DOHH2 (cell line): ENCODE measurements at regions not wholly inside any gene's neighbourhood (a gene's known extent, or its start where the extent isn't known, plus 50 kb on each side); places are given as distances from the start of the nearest gene placed in this dataset.

Experiments used
- H3F3A ChIP-seq: fragments of 200-600 bp; sonication (generic), shearing (Covaris generic); 2 replicates; pipeline ENCODE4 v1.6.0; 2016; ENCODE audit warnings: antibody characterized with exemption, mild to moderate bottlenecking; ENCODE audit not compliant: control insufficient read depth, insufficient read depth
- H3K27ac ChIP-seq: fragments of 200-600 bp; sonication (generic); 2 replicates; pipeline ENCODE4 v1.5.1; 2014; ENCODE audit warnings: low read depth, mild to moderate bottlenecking, low read length, moderate library complexity
- H3K27me3 ChIP-seq: fragments of 200-600 bp; sonication (generic); 2 replicates; pipeline ENCODE4 v1.6.1; 2014; ENCODE audit warnings: mild to moderate bottlenecking, low read length, mixed read lengths; ENCODE audit not compliant: control insufficient read depth
- H3K36me3 ChIP-seq: fragments of 200-600 bp; sonication (generic); 2 replicates; pipeline ENCODE4 v1.6.1; 2014; ENCODE audit warnings: mild to moderate bottlenecking, low read length, moderate library complexity, mixed read lengths; ENCODE audit not compliant: control insufficient read depth
- H3K4me1 ChIP-seq: fragments of 200-600 bp; sonication (generic); 2 replicates; pipeline ENCODE4 v1.6.1; 2014; ENCODE audit warnings: mild to moderate bottlenecking, low read length, mixed read lengths; ENCODE audit not compliant: control insufficient read depth
- H3K4me2 ChIP-seq: fragments of 200-600 bp; sonication (generic); 2 replicates; pipeline ENCODE4 v1.6.0; 2014; ENCODE audit warnings: mild to moderate bottlenecking, low read length, moderate library complexity
- H3K4me3 ChIP-seq: fragments of 200-600 bp; sonication (generic); 2 replicates; pipeline ENCODE4 v1.5.1; 2014; ENCODE audit warnings: mild to moderate bottlenecking, low read length, mixed read lengths
- H3K79me2 ChIP-seq: fragments of 200-600 bp; sonication (generic); 2 replicates; pipeline ENCODE4 v1.6.1; 2014; ENCODE audit warnings: mild to moderate bottlenecking, low read length, mixed read lengths; ENCODE audit not compliant: control insufficient read depth
- H3K9me2 ChIP-seq: fragments of 200-600 bp; sonication (generic); replicated peaks from 2 replicates; pipeline ENCODE4 v1.6.1; 2014; ENCODE audit warnings: mild to moderate bottlenecking, low read length, mixed read lengths; ENCODE audit not compliant: control insufficient read depth
- H3K9me3 ChIP-seq: fragments of 200-600 bp; sonication (generic); 2 replicates; pipeline ENCODE4 v1.6.1; 2014; ENCODE audit warnings: antibody characterized with exemption, low read length, mixed read lengths; ENCODE audit not compliant: control insufficient read depth, insufficient read depth
- H4K20me1 ChIP-seq: fragments of 200-600 bp; sonication (generic); 2 replicates; pipeline ENCODE4 v1.6.0; 2014; ENCODE audit warnings: low read depth, mild to moderate bottlenecking, antibody characterized with exemption, low read length, moderate library complexity; ENCODE audit not compliant: control insufficient read depth, insufficient read depth
- EZH2phosphoT487 ChIP-seq: fragments of 200-600 bp; sonication (generic); IDR thresholded peaks from 2 replicates; pipeline ENCODE4 v1.6.1; 2017; ENCODE audit warnings: borderline replicate concordance, mild to moderate bottlenecking, antibody characterized with exemption, low read length, moderate library complexity, mixed read lengths
- TF ChIP-seq, protein P1 (sequence below): fragments of 200-600 bp; sonication (generic); IDR thresholded peaks from one replicate; pipeline ENCODE4 v1.5.1; 2014; ENCODE audit warnings: antibody characterized with exemption, mild to moderate bottlenecking, low read depth, low read length; ENCODE audit not compliant: poor library complexity, severe bottlenecking

DNA sequence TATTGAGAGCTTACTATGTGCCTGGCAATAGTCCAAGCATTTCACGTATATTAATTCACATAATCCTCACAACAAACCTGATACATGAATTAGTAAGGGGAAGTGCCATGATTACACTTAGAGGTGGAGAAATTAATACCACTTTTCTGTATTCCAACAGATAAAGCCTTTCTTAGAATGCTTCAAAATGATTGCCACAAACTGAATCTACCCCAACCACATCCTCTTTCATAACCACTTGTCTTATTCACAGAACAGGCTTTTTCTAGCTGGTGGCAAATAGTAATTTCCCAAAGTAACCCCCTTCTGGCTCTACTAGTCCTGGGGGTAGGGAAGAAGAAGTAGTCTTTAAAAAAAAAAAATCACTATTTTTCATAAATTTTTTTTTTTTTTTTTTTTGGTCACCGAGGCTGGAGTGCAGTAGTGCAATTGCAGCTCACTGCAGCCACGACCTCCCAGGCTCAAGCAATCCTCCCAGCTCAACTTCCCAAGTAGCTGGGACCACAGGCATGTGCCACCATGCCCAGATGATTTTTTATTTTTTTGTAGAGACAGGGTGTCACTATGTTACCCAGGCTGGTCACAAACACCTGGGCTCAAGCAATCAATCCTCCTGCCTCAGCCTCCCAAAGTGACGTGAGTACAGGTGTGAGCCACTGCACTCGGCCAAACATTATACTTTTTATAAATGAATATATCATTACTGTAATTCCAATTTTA, 59.0 kb upstream of the ARID2 start:
- H3K27me3 ChIP-seq = 0 out of 2 replicates have a peak, but pooled peaks cover 7% of the 10 kb centered on the region
- TF ChIP-seq, protein P1, sequence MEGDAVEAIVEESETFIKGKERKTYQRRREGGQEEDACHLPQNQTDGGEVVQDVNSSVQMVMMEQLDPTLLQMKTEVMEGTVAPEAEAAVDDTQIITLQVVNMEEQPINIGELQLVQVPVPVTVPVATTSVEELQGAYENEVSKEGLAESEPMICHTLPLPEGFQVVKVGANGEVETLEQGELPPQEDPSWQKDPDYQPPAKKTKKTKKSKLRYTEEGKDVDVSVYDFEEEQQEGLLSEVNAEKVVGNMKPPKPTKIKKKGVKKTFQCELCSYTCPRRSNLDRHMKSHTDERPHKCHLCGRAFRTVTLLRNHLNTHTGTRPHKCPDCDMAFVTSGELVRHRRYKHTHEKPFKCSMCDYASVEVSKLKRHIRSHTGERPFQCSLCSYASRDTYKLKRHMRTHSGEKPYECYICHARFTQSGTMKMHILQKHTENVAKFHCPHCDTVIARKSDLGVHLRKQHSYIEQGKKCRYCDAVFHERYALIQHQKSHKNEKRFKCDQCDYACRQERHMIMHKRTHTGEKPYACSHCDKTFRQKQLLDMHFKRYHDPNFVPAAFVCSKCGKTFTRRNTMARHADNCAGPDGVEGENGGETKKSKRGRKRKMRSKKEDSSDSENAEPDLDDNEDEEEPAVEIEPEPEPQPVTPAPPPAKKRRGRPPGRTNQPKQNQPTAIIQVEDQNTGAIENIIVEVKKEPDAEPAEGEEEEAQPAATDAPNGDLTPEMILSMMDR = no peak
- no peak for TF ChIP-seq EZH2phosphoT487
- H3K4me1 ChIP-seq = peaks cover 3% of the 10 kb centered on the region; the same call in 1 of the 2 replicates
- H3K9me3 ChIP-seq = no peaks in the 10 kb centered on the region
- H3K4me2 ChIP-seq = no peak overlapping the region
- no peaks in the 10 kb centered on the region for H3K79me2 ChIP-seq
- H4K20me1 ChIP-seq = no peaks in the 10 kb centered on the region
- H3F3A ChIP-seq = no peaks in the 10 kb centered on the region
- H3K27ac ChIP-seq = no peak overlapping the region
- no peaks in the 10 kb centered on the region for H3K9me2 ChIP-seq
- no peaks in the 10 kb centered on the region for H3K36me3 ChIP-seq
- no peak overlapping the region for H3K4me3 ChIP-seq

DNA sequence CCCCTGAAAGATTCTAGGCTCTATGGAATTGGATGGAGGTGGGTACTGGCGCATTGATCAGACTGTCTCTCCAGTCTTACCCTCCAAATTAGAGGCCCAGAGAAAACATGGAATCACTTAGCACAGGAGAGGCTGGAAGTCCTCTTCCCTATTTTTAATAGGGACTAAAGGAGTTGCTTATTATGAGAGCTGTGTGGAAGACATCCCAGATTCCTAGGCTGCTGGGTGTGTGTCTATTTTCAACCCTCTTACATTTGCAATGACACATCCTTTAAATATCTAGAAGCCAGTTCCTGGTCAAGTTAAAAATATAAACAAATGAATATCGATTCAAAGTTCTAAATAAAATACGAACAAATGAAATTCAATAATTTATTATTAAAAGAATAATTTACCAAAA, 58.3 kb upstream of the ARID2 start:
- H3K9me2 ChIP-seq = no peaks in the 10 kb centered on the region

DNA sequence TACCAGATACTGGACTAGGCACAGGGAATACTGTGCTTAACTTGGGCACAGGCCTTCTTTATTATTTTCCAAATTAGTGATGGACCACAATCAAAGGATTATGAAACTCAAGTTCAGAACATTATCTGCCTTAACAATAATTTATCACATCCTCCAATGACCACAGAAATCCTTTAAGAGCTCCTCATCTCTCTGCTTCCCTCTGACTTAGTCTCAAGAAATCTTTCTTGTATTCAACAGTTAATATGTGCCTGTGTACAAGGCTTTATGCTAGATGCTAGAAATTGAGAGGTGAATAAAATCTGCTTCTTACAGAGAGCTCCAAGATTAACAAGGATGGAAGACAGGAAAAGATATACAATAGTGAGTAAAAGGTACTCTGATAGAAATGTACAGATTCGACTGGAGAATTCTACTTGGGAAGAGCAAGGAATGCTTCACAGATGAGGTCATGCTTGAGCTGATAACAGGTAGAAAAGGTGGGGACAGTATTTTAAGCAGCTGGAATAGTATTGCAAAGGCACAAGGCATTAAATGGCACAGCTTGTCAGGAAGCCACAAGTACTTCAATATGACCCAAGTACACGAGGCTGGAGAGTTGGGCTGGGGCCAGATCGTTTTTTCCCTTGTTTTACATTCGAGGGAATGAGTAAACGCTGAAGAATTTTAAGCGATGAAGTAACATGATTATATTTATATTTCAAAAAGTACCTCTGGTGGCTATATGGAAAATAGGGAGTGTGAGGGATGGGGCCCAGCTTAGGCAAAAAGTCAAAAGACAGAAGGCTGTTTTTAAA, 55.1 kb upstream of the ARID2 start:
- H4K20me1 ChIP-seq = no peaks in the 10 kb centered on the region
- H3K36me3 ChIP-seq = no peaks in the 10 kb centered on the region
- H3K4me2 ChIP-seq = no peak overlapping the region
- no peaks in the 10 kb centered on the region for H3K9me3 ChIP-seq
- H3K27ac ChIP-seq = no peak overlapping the region
- no peaks in the 10 kb centered on the region for H3K27me3 ChIP-seq
- no peak overlapping the region for H3K4me3 ChIP-seq
- H3K9me2 ChIP-seq = no peaks in the 10 kb centered on the region
- TF ChIP-seq, protein P1 = no peak
- no peak for TF ChIP-seq EZH2phosphoT487
- peaks cover 3% of the 10 kb centered on the region; the same call in 1 of the 2 replicates for H3K4me1 ChIP-seq
- H3K79me2 ChIP-seq = no peaks in the 10 kb centered on the region
- H3F3A ChIP-seq = no peaks in the 10 kb centered on the region

More for the DNA sequence above, 58.3 kb upstream of the ARID2 start:
- H3K27me3 ChIP-seq = 0 out of 2 replicates have a peak, but pooled peaks cover 7% of the 10 kb centered on the region
- H3K36me3 ChIP-seq = no peaks in the 10 kb centered on the region
- H3K79me2 ChIP-seq = no peaks in the 10 kb centered on the region
- no peaks in the 10 kb centered on the region for H3K9me3 ChIP-seq
- no peak overlapping the region for H3K27ac ChIP-seq
- TF ChIP-seq EZH2phosphoT487 = no peak
- TF ChIP-seq, protein P1 = no peak
- no peaks in the 10 kb centered on the region for H3F3A ChIP-seq
- no peaks in the 10 kb centered on the region for H4K20me1 ChIP-seq
- no peak overlapping the region for H3K4me3 ChIP-seq
- peaks cover 3% of the 10 kb centered on the region; the same call in 1 of the 2 replicates for H3K4me1 ChIP-seq
- H3K4me2 ChIP-seq = no peak overlapping the region
